SK-N-SH (cell line): ENCODE measurements at regions not wholly inside any gene's neighbourhood (a gene's known extent, or its start where the extent isn't known, plus 50 kb on each side); places are given as distances from the start of the nearest gene placed in this dataset.

Source experiments
- CTCF ChIP-seq: fragments of 200-600 bp; sonication (generic); IDR thresholded peaks from 2 replicates; pipeline ENCODE4 v1.6.1; 2017; ENCODE audit warnings: antibody characterized with exemption, mild to moderate bottlenecking, moderate library complexity
- GABPA ChIP-seq: IDR thresholded peaks from 2 replicates; pipeline ENCODE4 v1.4.0; 2012; ENCODE audit warnings: low read depth, mild to moderate bottlenecking
- MXI1 ChIP-seq: IDR thresholded peaks from 2 replicates; pipeline ENCODE4 v1.6.1; 2012; ENCODE audit warnings: mild to moderate bottlenecking, low read depth, low read length, improper control_type of control experiment
- NRF1 ChIP-seq: IDR thresholded peaks from 2 replicates; pipeline ENCODE4 v1.6.1; 2012; ENCODE audit warnings: low read depth, mild to moderate bottlenecking, low read length
- POLR2AphosphoS5 ChIP-seq: IDR thresholded peaks from 2 replicates; pipeline ENCODE4 v1.6.1; 2012; ENCODE audit warnings: low read depth, low read length
- TAF1 ChIP-seq: IDR thresholded peaks from 2 replicates; pipeline ENCODE4 v1.6.1; 2012; ENCODE audit warnings: low read depth, mild to moderate bottlenecking, low read length, moderate library complexity, borderline replicate concordance
- TCF12 ChIP-seq: IDR thresholded peaks from 2 replicates; pipeline ENCODE4 v1.4.0; 2012

GRCh38 chr3:150348500-150348899, 59.6 kb upstream of the TSC22D2 start:
- no peak for TF ChIP-seq MXI1
- no peak for TF ChIP-seq GABPA
- no peak for TF ChIP-seq CTCF
- peak; percentile 30; the same call in 1 of the 2 replicates for TF ChIP-seq TAF1
- peak; percentile 57; the same call in 1 of the 2 replicates for TF ChIP-seq POLR2AphosphoS5
- TF ChIP-seq NRF1: no peak
- peak; percentile 87 for TF ChIP-seq TCF12
